SK-N-MC (cell line): ENCODE measurements at regions not wholly inside any gene's neighbourhood (a gene's known extent, or its start where the extent isn't known, plus 50 kb on each side); places are given as distances from the start of the nearest gene placed in this dataset.

ENCODE experiments used
- EZH2 ChIP-seq: fragments of 200-600 bp; sonication (generic); IDR thresholded peaks from one replicate; pipeline ENCODE4 v1.6.1; 2017; ENCODE audit warnings: antibody characterized with exemption
- POLR2AphosphoS5 ChIP-seq: IDR thresholded peaks from 2 replicates; pipeline ENCODE4 v1.6.1; 2012; ENCODE audit warnings: mild to moderate bottlenecking, low read depth, low read length, borderline replicate concordance

DNA sequence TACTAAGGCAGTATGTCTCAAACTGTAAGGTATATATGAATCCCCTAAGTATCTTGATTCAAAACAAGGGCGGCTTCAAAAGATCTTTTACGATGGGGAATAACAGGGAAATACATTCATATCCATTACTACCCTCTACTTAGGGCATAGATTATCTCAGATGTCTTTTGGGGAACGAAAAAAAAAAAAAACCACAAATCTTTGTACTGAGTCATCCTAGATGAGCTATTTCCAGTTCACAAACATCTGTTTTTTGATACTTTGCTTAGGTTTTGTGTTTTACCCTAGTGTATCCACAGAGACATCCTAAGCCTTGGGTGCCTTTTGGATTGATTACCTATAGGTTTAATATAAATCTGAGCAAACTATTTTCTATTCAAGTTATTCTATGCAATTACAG, 457.2 kb downstream of the NLGN4X start:
- TF ChIP-seq EZH2 (no peak), POLR2AphosphoS5 (no peak)
